ENCODE measurements at regions not wholly inside any gene's neighbourhood (a gene's known extent, or its start where the extent isn't known, plus 50 kb on each side); places are given as distances from the start of the nearest gene placed in this dataset.

DNA sequence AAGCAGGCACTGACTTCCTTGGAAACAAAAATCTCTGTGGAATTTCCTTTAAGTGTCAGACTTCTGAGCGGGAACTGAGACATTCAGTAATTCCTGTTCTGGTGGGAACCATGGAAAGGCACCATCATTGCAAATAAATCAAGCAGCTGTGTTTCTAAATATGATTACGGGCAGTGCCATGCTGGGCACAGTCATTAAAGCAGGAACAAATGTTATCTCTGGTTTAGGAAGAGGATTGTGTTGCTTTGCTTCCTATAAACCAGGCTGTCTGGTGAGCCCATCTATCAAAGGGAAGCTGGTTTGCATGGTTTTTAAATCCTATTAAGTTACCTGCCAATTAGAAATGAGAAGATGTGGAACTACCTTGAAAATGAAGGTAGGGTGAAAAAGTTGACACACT, 86.7 kb downstream of the EBLN2 start:
- no peak for TF ChIP-seq BHLHE40 (IDR thresholded peaks at IDR 0.05; ENCODE audit: low read depth, low read length)
- TF ChIP-seq POLR2A (IDR thresholded peaks at IDR 0.05; ENCODE audit: low read depth, low read length): no peak
- TF ChIP-seq, protein P1, sequence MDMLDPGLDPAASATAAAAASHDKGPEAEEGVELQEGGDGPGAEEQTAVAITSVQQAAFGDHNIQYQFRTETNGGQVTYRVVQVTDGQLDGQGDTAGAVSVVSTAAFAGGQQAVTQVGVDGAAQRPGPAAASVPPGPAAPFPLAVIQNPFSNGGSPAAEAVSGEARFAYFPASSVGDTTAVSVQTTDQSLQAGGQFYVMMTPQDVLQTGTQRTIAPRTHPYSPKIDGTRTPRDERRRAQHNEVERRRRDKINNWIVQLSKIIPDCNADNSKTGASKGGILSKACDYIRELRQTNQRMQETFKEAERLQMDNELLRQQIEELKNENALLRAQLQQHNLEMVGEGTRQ (IDR thresholded peaks at IDR 0.05; ENCODE audit: low read depth, low read length): no peak
- TF ChIP-seq, protein P2, sequence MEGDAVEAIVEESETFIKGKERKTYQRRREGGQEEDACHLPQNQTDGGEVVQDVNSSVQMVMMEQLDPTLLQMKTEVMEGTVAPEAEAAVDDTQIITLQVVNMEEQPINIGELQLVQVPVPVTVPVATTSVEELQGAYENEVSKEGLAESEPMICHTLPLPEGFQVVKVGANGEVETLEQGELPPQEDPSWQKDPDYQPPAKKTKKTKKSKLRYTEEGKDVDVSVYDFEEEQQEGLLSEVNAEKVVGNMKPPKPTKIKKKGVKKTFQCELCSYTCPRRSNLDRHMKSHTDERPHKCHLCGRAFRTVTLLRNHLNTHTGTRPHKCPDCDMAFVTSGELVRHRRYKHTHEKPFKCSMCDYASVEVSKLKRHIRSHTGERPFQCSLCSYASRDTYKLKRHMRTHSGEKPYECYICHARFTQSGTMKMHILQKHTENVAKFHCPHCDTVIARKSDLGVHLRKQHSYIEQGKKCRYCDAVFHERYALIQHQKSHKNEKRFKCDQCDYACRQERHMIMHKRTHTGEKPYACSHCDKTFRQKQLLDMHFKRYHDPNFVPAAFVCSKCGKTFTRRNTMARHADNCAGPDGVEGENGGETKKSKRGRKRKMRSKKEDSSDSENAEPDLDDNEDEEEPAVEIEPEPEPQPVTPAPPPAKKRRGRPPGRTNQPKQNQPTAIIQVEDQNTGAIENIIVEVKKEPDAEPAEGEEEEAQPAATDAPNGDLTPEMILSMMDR (conservative IDR thresholded peaks at IDR 0.05; ENCODE audit: low read depth, low read length): no peak
- TF ChIP-seq RAD21 (IDR thresholded peaks at IDR 0.05; ENCODE audit: low read length): no peak
- no peak for TF ChIP-seq SMC3 (IDR thresholded peaks at IDR 0.05; ENCODE audit: low read depth, low read length)
- TF ChIP-seq, protein P3, sequence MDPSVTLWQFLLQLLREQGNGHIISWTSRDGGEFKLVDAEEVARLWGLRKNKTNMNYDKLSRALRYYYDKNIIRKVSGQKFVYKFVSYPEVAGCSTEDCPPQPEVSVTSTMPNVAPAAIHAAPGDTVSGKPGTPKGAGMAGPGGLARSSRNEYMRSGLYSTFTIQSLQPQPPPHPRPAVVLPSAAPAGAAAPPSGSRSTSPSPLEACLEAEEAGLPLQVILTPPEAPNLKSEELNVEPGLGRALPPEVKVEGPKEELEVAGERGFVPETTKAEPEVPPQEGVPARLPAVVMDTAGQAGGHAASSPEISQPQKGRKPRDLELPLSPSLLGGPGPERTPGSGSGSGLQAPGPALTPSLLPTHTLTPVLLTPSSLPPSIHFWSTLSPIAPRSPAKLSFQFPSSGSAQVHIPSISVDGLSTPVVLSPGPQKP (IDR thresholded peaks at IDR 0.05; ENCODE audit: borderline replicate concordance, low read depth, low read length): no peak
- no peak for TF ChIP-seq RFX5 (IDR thresholded peaks at IDR 0.05; ENCODE audit: low read depth, low read length)
- TF ChIP-seq RCOR1 (IDR thresholded peaks at IDR 0.05; ENCODE audit: insufficient replicate concordance, low read length): no peak
